ENCODE measurements at regions not wholly inside any gene's neighbourhood (a gene's known extent, or its start where the extent isn't known, plus 50 kb on each side); places are given as distances from the start of the nearest gene placed in this dataset.

DNA sequence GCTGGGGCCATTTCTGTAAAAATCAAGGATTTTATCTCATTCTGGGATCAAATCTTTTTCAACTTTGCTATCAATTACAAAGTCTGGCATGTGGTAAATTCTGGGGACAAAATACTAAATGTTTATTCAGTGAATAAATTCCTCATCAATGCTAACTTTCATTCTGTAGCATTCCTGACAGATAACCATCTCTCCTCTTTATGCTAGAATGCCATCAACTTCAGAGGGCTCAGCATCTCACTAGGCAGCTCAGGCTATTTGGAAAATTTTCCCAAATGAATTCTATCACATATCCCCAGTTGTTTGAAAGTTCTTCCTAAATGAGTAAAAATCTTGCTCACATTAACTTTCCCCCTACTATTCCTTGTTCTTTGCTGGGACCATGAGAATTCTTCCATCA lies 163.0 kb upstream of the DAB1 start:
- no peak for DNase-seq (ENCODE audit: low read depth in 2 of 2)
- Histone ChIP-seq H3K4me2 (ENCODE audit: extremely low read depth, insufficient read depth, low read length) (no peak overlapping the region), H3K4me1 (ENCODE audit: control insufficient read depth, extremely low read depth, insufficient read depth, low read length) (no peaks in the 10 kb centered on the region), H3K9me3 (ENCODE audit: control insufficient read depth, insufficient read depth, low read depth, low read length) (no peaks in the 10 kb centered on the region), H2AFZ (ENCODE audit: low read length) (no peak overlapping the region), H3K4me3 (replicated peaks in 1 of 4; ENCODE audit: control extremely low read depth in 1 of 4, insufficient read depth in 1 of 4, low read depth in 3 of 4, low read length in 4 of 4) (no peak overlapping the region), H4K20me1 (ENCODE audit: control insufficient read depth, extremely low read depth, insufficient read depth, low read length) (no peaks in the 10 kb centered on the region), H3K27ac (ENCODE audit: insufficient read depth, low read length) (no peak overlapping the region), H3K9ac (ENCODE audit: insufficient read depth, low read length) (no peak overlapping the region), H3K79me2 (ENCODE audit: control insufficient read depth, insufficient read depth, low read length) (no peaks in the 10 kb centered on the region), H3K36me3 (ENCODE audit: control insufficient read depth, insufficient read depth, low read length) (no peaks in the 10 kb centered on the region), H3K27me3 (ENCODE audit: control insufficient read depth, insufficient read depth, low read length) (no peaks in the 10 kb centered on the region)
- TF ChIP-seq, protein P1, sequence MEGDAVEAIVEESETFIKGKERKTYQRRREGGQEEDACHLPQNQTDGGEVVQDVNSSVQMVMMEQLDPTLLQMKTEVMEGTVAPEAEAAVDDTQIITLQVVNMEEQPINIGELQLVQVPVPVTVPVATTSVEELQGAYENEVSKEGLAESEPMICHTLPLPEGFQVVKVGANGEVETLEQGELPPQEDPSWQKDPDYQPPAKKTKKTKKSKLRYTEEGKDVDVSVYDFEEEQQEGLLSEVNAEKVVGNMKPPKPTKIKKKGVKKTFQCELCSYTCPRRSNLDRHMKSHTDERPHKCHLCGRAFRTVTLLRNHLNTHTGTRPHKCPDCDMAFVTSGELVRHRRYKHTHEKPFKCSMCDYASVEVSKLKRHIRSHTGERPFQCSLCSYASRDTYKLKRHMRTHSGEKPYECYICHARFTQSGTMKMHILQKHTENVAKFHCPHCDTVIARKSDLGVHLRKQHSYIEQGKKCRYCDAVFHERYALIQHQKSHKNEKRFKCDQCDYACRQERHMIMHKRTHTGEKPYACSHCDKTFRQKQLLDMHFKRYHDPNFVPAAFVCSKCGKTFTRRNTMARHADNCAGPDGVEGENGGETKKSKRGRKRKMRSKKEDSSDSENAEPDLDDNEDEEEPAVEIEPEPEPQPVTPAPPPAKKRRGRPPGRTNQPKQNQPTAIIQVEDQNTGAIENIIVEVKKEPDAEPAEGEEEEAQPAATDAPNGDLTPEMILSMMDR (conservative IDR thresholded peaks at IDR 0.05 in 1 of 2, IDR thresholded peaks at IDR 0.05 in 1 of 2; ENCODE audit: low read depth in 1 of 2, low read length in 2 of 2): no peak
- TF ChIP-seq EZH2 (IDR thresholded peaks at IDR 0.05; ENCODE audit: low read length, missing control alignments): no peak

DNA sequence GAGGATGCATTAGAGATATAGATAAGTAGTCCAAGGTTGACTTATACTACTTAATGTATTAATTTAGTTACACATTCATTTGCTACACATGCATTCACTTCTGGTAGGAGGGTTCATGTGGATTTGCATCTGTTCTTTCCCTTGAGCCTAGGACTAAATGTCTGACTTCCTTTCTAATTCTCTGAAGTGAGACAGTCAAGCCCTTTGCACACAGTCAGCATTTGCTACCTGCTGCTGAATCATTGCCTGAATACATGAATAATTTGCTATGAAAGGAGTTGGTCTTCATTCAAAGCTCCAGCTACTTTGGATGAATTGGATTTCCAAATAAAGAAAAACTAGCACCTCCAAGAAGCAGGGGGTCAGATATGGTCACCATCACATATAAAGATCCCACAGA lies 154.8 kb upstream of the DAB1 start:
- Histone ChIP-seq H3K9ac (ENCODE audit: insufficient read depth, low read length) (no peak overlapping the region), H3K4me1 (ENCODE audit: control insufficient read depth, extremely low read depth, insufficient read depth, low read length) (no peaks in the 10 kb centered on the region), H3K4me2 (ENCODE audit: extremely low read depth, insufficient read depth, low read length) (no peak overlapping the region), H3K27me3 (ENCODE audit: control insufficient read depth, insufficient read depth, low read length) (no peaks in the 10 kb centered on the region), H3K27ac (ENCODE audit: insufficient read depth, low read length) (no peak overlapping the region), H4K20me1 (ENCODE audit: control insufficient read depth, extremely low read depth, insufficient read depth, low read length) (no peaks in the 10 kb centered on the region), H3K4me3 (replicated peaks in 1 of 4; ENCODE audit: control extremely low read depth in 1 of 4, insufficient read depth in 1 of 4, low read depth in 3 of 4, low read length in 4 of 4) (no peak overlapping the region), H3K9me3 (ENCODE audit: control insufficient read depth, insufficient read depth, low read depth, low read length) (no peaks in the 10 kb centered on the region), H2AFZ (ENCODE audit: low read length) (no peak overlapping the region), H3K36me3 (ENCODE audit: control insufficient read depth, insufficient read depth, low read length) (no peaks in the 10 kb centered on the region), H3K79me2 (ENCODE audit: control insufficient read depth, insufficient read depth, low read length) (no peaks in the 10 kb centered on the region)
- DNase-seq (ENCODE audit: low read depth in 2 of 2): no peak
- no peak for TF ChIP-seq EZH2 (IDR thresholded peaks at IDR 0.05; ENCODE audit: low read length, missing control alignments)
- TF ChIP-seq, protein P1 (conservative IDR thresholded peaks at IDR 0.05 in 1 of 2, IDR thresholded peaks at IDR 0.05 in 1 of 2; ENCODE audit: low read depth in 1 of 2, low read length in 2 of 2): no peak

DNA sequence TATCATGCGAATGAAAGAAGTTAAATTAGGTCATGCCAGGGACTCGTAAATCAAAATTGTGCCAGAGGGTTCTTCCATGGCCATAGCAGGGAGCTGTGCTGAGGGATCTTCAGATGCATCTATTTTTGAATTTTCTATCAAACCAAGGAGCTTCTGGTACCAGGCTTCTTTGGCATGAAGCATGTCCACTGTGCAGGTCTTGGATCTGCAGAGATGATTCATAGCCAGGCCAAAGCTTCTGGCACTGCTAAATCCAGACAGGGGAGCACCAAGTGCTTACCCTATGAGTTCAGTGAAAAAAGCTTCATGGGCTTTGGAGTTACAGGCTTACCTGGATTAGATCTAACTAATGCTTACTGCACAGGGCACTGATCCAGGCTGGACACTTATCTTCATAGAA lies 154.2 kb upstream of the DAB1 start:
- TF ChIP-seq, protein P1 (conservative IDR thresholded peaks at IDR 0.05 in 1 of 2, IDR thresholded peaks at IDR 0.05 in 1 of 2; ENCODE audit: low read depth in 1 of 2, low read length in 2 of 2): no peak
- TF ChIP-seq EZH2 (IDR thresholded peaks at IDR 0.05; ENCODE audit: low read length, missing control alignments): no peak
- no peak overlapping the region for H2AFZ ChIP-seq (ENCODE audit: low read length)
- no peak overlapping the region for H3K4me2 ChIP-seq (ENCODE audit: extremely low read depth, insufficient read depth, low read length)
- H4K20me1 ChIP-seq (ENCODE audit: control insufficient read depth, extremely low read depth, insufficient read depth, low read length): no peaks in the 10 kb centered on the region
- no peak overlapping the region for H3K4me3 ChIP-seq (replicated peaks in 1 of 4; ENCODE audit: control extremely low read depth in 1 of 4, insufficient read depth in 1 of 4, low read depth in 3 of 4, low read length in 4 of 4)
- H3K9ac ChIP-seq (ENCODE audit: insufficient read depth, low read length): no peak overlapping the region
- no peaks in the 10 kb centered on the region for H3K4me1 ChIP-seq (ENCODE audit: control insufficient read depth, extremely low read depth, insufficient read depth, low read length)
- no peaks in the 10 kb centered on the region for H3K79me2 ChIP-seq (ENCODE audit: control insufficient read depth, insufficient read depth, low read length)
- no peaks in the 10 kb centered on the region for H3K27me3 ChIP-seq (ENCODE audit: control insufficient read depth, insufficient read depth, low read length)
- H3K27ac ChIP-seq (ENCODE audit: insufficient read depth, low read length): no peak overlapping the region
- no peaks in the 10 kb centered on the region for H3K9me3 ChIP-seq (ENCODE audit: control insufficient read depth, insufficient read depth, low read depth, low read length)
- H3K36me3 ChIP-seq (ENCODE audit: control insufficient read depth, insufficient read depth, low read length): no peaks in the 10 kb centered on the region
- DNase-seq (ENCODE audit: low read depth in 2 of 2): no peak
